Erythroblast (primary cell): ENCODE measurements at regions not wholly inside any gene's neighbourhood (a gene's known extent, or its start where the extent isn't known, plus 50 kb on each side); places are given as distances from the start of the nearest gene placed in this dataset.

Source experiments
- GATA1 ChIP-seq: IDR thresholded peaks from 2 replicates; pipeline ENCODE4 v1.6.1; 2011; ENCODE audit warnings: low read depth, mild to moderate bottlenecking, control low read depth, low read length, moderate library complexity
- POLR2A ChIP-seq: IDR thresholded peaks from 2 replicates; pipeline ENCODE4 v1.6.1; 2011; ENCODE audit warnings: mild to moderate bottlenecking, low read length

GRCh38 chr9:113770396-113770795 lies 105.7 kb upstream of the ZNF618 start:
- no peak for TF ChIP-seq POLR2A
- no peak for TF ChIP-seq GATA1
